Liver (tissue), 3 donors: ENCODE measurements at regions not wholly inside any gene's neighbourhood (a gene's known extent, or its start where the extent isn't known, plus 50 kb on each side); places are given as distances from the start of the nearest gene placed in this dataset.
"Not testable (repeated sequence)": the region's sequence is repeated elsewhere in the genome, so short reads cannot be mapped to it uniquely, and the experiment has no call there.

Experiments used
- CTCF ChIP-seq: fragments of 150-350 bp; IDR thresholded peaks from 2 replicates; pipeline ENCODE4 v1.5.1; 2017; ENCODE audit warnings: improper control_type of control experiment, low read depth, low read length; ENCODE audit not compliant: missing input control
- EGR1 ChIP-seq, 2 donors: IDR thresholded peaks; 2 replicates each; pipeline ENCODE4 v1.6.1; 2016 to 2018; ENCODE audit warnings: antibody characterized with exemption in 2 of 2, low read depth in 2 of 2
- FOXA1 ChIP-seq: IDR thresholded peaks from 2 replicates; pipeline ENCODE4 v1.6.1; 2016; ENCODE audit warnings: antibody characterized with exemption
- GABPA ChIP-seq, 2 donors: IDR thresholded peaks in 1 of 2; conservative IDR thresholded peaks in 1 of 2; 2 replicates each; pipeline ENCODE4 v1.6.1; 2016; ENCODE audit warnings: antibody characterized with exemption in 2 of 2, mild to moderate bottlenecking in 1 of 2, moderate library complexity in 1 of 2
- HNF4A ChIP-seq, 2 donors: conservative IDR thresholded peaks; 2 replicates each; pipeline ENCODE4 v1.6.1; 2016; ENCODE audit warnings: antibody characterized with exemption in 2 of 2, mild to moderate bottlenecking in 2 of 2
- JUND ChIP-seq, 2 donors: IDR thresholded peaks; 2 replicates each; pipeline ENCODE4 v1.6.1; 2016; ENCODE audit warnings: antibody characterized with exemption in 2 of 2
- MAX ChIP-seq: IDR thresholded peaks from 2 replicates; pipeline ENCODE4 v1.6.1; 2016; ENCODE audit warnings: antibody characterized with exemption
- RAD21 ChIP-seq, 2 donors: IDR thresholded peaks; 2 replicates each; pipeline ENCODE4 v1.6.1; 2016; ENCODE audit warnings: antibody characterized with exemption in 2 of 2, mild to moderate bottlenecking in 2 of 2
- REST ChIP-seq: IDR thresholded peaks from 2 replicates; pipeline ENCODE4 v1.6.1; 2016; ENCODE audit warnings: antibody characterized with exemption, mild to moderate bottlenecking
- RXRA ChIP-seq, 2 donors: IDR thresholded peaks; 2 replicates each; pipeline ENCODE4 v1.6.1; 2017 to 2018; ENCODE audit warnings: antibody characterized with exemption in 2 of 2, mild to moderate bottlenecking in 1 of 2
- SP1 ChIP-seq: IDR thresholded peaks from 2 replicates; pipeline ENCODE4 v1.6.1; 2018; ENCODE audit warnings: antibody characterized with exemption, mild to moderate bottlenecking
- TAF1 ChIP-seq: conservative IDR thresholded peaks from 2 replicates; pipeline ENCODE4 v1.6.1; 2016; ENCODE audit warnings: antibody characterized with exemption, mild to moderate bottlenecking
- YY1 ChIP-seq: IDR thresholded peaks from 2 replicates; pipeline ENCODE4 v1.6.1; 2016; ENCODE audit warnings: antibody characterized with exemption, mild to moderate bottlenecking
- ZBTB33 ChIP-seq: IDR thresholded peaks from 2 replicates; pipeline ENCODE4 v1.6.1; 2016; ENCODE audit warnings: antibody characterized with exemption
- donor health status: healthy.
- donor health status: healthy.

GRCh38 chr7:55707410-55707809 is 135.1 kb upstream of the VOPP1 start:
- TF ChIP-seq CTCF; ZBTB33; JUND (IDR thresholded peaks at IDR 0.05); REST; MAX; FOXA1; EGR1 (IDR thresholded peaks at IDR 0.05; ENCODE audit: low read depth in 2 of 2); RAD21 (IDR thresholded peaks at IDR 0.05); TAF1; SP1; GABPA (IDR thresholded peaks at IDR 0.05 in 1 of 2, conservative IDR thresholded peaks at IDR 0.05 in 1 of 2); RXRA (IDR thresholded peaks at IDR 0.05); YY1; HNF4A (conservative IDR thresholded peaks at IDR 0.05): not testable (repeated sequence)
